Activated effector memory CD4-positive, alpha-beta T cell treated with anti-CD3 and anti-CD28 coated beads, Interleukin-2, amount 50 U/mL, for 16 hours (primary cell): ENCODE measurements at regions not wholly inside any gene's neighbourhood (a gene's known extent, or its start where the extent isn't known, plus 50 kb on each side); places are given as distances from the start of the nearest gene placed in this dataset.

Source experiments
- DNase-seq: peaks from one replicate; pipeline ENCODE4 v3.0.0-alpha.2; 2020

DNA sequence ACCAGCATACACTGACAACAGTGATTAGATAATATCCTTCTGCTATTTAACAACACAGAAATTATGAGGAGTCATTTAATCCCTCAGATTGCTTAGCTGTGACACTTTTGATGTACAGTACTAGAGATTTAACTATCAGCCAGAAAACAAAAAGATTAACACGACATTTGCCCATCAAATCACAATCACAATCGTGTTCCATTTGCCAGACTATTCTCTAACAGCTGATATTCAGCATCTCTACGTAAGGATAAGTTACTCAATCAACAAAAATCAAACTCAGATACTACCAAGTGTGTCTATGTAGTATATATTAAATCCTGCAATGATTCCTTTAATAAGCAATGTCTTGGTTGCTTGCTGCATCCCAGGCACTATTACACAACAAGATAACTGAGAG lies 558.7 kb upstream of the USP15 start:
- no peak for DNase-seq

DNA sequence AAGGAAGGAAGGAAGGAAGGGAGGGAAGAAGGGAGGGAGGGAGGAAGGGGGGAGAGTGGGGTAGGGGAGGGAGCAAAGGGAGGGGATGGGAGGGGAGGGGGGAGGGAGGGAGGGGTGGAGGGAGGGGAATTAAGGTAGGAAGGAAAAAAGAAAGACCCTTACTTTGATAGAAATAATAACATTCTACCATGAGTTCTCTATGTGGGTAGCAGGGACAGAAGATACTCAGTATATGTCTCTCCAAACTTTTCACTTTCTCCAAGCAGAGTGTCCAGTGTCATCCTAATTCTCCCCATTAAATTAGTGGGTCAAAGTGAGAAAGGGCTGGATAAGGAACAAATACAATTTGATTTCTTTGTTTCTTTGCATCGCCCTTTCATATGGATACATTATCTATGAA lies 553.4 kb upstream of the USP15 start:
- no peak for DNase-seq

DNA sequence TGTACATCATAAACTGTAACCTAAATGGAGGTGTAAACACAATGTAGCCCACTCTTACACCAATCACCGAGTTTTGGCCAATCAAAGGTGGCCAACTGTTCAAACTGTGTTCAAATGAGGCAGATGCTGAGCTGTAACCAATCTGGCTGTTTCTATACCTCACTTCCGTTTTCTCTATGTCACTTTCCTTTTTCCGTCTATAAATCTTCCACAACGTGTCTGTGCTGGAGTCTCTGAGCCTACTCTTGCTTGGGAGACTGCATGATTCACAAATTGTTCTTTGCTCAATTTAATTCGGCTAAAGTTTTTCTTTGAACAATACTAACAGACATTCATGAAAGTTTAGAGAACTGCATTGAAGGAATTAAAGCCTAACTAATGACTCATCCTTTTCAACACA lies 547.1 kb upstream of the USP15 start:
- no peak for DNase-seq

DNA sequence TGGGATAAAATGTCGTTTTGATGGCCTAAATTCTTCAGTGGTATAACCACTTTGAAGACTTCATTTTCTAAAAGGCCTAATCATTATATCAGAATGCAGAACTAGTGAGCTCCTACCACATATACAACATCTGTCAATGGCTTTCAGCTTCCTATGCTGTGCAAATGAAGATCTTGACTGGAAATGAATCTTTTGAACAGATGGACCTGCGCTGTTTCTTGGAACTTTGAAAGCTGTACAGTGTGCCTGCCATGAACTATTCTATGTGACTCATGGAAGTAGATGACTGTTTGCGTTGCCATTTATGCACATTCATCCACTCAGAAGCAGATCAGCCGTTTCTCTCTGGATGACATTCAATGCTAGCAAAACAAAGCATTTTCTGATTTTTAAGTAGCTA lies 542.2 kb upstream of the USP15 start:
- DNase-seq, result no peak

DNA sequence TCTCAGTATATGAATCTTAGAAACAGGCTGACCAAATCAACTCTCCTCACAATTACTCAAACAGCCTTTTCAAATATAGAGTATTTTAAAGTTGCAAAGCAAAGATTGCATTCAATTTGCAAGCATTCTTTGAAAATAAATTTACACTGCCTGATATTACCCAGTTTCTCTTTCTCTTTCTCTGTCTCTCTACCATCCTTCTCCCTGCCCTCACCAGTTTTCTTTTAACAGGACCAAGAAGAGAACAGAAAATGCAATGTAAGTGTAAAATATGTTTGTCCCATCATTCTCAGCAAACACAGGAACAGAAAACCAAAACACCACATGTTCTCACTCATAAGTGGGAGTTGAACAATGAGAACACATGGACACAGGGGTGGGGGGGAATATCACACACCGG lies 520.3 kb upstream of the USP15 start:
- no peak for DNase-seq

DNA sequence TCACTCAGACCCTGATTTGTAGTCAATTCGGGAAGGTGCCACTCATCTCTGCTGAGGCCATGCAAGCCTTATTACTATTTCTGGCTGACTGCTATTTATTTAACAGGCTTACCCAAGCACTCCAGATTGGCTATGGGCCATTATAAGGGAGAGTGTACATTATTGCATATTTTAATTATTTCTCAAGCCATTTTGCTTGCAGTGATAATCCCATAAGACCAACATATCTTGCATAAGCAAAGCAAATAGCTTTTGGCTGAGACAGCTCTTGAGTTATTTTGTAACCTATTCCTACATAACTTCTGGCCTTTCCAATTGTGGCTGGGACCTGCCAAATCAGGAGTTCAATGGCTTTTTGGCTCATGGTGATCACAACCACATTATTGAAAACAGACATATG lies 509.6 kb upstream of the USP15 start:
- no peak for DNase-seq

DNA sequence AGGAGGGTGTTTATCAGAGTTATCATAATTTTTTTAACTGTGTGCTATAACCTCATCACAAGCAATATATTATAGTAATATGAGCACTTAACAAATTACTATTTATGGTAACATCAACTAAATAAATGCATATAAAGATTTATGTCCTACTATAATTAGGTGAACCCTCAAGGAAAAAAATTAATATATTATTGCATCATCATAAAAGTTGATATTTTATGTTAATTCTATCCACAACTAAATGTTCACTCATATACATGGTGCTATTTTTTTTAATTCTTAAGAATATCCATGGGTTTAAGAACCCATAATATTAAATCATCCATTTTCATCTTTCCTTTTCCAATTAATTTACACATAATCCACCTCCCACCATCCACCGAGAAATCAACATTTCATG lies 506.0 kb upstream of the USP15 start:
- no peak for DNase-seq

DNA sequence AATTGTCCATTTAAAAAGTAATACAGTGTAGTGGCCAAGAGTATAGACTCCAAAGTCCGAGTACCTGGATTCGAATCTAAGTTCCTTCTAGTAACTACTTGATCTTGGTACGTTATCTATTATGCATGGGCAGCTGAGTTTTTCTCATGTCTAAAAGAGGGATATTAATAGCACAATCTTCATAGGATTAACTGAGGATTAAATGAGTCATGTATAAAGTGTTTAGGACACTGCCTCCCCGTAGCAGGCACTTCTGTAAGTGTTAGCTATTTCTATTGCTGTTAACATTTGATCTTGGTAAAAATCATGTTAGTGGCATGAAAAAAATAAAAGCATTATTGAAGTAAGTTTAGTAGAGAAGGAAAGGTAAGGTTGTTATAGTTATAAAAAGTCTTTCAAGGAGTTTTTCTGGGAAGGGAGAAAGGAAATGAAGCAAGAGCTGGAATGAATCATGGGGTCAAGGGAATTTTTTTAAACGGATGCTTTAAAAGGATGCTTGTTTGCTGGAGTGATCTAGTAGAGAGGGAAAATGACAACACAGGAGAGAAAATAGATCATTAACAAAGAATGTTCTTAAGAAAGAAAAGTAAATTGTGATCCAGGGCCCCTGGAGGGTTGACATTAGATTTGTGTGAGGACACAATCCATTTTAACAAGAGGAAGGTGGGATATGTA lies 502.2 kb upstream of the USP15 start:
- no peak for DNase-seq

DNA sequence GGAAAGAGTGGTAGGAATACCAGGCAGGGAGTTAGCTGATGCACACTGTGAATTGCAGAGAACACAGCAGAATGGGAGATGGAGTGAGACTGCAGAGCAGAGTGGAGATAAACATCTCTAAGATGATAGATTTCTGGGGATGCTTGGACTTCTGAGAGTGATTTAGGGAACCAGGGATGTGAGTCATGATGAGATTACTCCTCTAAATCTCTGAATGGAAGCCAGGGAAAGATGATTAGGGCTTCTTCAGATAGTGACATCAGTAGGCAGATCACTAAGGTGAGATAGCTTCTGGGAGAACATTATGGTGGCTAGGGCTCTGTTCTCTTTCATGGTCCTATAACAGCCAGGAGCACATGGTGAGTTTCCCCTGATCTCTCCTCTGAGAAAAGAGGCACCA lies 501.5 kb upstream of the USP15 start:
- no peak for DNase-seq

DNA sequence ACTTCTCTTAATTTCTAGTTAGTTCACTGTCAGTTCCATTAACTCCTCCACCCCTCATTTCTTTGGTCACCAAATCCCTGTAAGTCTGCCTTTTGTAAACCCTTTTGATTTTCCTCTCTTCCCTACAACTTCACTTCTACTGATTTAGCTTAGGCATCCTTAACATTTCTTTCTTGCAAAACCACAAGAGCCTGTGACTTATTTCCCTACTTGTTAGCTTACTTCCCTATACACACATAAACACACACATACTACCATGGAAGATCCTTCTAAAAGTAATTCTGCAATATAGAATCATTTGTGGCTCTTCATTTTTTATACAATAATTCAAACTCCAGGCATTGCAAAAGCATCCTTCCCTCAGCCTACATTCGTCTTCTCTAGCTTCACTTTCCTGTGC lies 494.3 kb upstream of the USP15 start:
- no peak for DNase-seq

DNA sequence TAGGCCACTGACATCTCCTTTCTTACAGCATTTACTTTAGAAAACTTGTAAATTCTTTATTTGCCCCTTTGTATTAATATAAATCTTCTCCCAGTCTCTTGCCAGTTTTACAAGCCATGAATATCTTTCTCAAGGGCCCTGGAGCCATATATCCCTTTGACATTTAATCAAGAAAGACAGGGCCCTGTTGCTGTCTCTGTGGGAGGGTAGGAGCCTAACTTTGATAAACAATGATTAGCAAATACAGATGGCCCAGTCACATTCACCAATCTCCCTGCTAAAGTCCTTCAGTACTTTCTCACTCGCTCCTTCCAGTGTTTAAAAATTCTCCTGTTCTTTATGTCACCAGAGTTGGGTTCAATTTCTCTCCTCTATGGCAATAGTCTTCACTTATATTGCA lies 479.8 kb upstream of the USP15 start:
- no peak for DNase-seq

DNA sequence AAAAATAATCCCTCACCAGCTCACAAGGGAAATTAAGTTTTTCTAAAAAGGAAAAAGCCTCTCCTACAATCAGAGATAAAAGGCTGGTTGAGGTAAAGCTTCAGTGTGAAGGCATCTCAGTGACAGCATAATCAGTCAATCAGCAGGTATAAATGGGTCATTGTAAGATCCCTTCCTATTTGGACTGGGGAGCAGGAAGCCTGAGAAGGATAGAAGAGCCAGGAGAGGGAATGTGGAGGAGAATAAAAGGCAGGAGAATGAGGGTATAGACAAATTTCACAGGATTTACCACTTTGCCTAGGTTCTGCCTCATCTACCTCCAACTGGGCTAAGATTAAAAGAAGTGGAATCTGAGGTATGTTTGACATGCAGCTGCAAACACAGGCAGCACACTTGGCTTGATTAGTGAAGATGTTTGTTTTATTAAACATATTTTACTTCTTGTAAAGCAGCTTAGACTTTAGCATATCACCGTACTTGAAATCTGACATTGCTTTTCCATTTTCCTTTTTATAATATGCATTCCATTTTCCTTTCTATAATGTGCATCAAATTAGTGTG lies 479.1 kb upstream of the USP15 start:
- no peak for DNase-seq

DNA sequence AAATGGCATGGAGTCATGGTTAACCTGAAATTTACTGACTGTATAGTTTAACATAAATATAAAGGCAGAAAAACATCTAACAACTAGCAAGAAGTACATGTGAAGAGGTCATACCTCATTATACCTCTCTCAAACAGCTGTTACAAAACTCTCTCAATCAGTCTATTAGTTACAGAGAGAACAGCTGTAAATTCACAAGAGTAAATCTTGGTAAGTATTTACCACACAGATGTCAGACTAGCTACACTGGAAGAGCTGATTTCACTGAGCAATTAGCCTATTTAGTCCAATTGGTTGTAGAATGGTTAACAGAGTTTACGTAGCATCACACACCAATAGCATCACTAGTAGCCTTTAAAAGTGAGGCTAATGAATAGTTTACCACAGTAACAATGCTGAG lies 463.4 kb upstream of the USP15 start:
- no peak for DNase-seq

DNA sequence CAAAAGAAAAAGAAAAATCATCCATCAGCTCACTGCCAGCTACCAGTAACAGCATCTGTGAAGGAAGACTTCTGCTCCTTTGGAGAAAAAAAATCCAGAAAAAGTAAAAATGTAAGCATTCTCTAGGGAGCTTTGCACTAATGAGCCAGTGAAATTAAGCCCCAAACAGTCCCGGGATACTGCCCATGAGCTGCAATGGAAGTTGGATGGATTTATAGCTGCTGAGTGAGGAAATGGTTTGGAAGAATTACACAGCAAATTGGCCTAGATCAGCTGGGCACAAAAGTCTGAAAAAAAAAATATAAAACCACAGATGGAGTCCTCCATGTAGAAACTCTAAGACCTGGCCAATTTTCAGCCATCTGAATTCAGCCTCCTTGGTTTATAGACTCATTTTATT lies 462.9 kb upstream of the USP15 start:
- DNase-seq, result no peak

DNA sequence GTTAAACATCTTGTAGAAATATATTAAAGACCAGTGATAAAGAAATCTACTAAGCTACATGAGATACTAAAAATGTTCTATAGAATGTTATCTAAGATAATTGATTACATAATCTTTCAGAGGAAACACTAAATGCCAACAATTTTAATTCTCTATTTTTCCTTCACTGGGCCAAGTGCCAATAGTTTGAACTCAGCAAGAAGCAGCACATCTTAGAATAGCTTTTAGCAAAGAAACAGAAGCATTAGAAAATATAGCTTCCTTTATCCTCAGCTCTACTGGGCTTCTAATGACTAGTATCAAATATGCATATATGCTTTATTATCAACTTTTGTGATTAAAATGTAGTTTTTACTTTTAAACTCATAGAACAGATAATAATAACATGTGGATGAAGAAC lies 461.4 kb upstream of the USP15 start:
- no peak for DNase-seq

DNA sequence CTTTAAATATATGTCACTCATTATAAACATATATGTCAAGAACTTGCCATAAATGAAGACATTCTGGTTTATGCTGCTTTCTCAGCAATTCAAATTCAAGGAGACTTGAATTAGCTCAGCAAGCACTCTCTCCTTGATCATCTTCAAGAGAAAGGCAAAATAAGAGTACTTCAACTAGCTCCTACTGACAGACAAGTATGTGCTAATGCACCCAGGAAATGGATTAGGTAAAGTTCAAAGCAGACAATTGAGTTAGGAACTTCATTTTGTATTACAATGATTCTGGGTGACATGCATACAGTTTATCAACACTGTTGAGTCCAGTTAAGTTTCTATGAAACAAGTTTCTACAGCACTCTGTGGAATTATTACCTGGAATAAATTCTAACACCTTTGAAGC lies 455.9 kb upstream of the USP15 start:
- DNase-seq, result no peak

DNA sequence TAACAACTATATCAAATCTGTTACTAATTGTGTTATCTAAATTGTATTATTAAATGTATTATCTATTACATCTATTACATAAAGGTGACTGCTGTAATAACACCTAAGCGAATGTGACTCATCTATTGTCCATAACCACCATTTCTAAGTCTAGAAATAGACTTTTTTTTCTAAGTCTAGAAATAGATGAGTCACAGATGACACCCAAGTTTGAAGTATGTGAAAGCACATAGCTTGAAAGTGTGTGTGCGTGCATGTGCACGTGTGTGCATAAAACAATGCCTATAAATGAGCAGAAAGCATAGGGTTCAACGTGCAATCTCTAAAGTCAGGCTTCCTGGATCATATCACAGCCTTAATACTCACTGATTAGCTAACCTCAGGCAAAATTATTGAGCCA lies 451.3 kb upstream of the USP15 start:
- no peak for DNase-seq

DNA sequence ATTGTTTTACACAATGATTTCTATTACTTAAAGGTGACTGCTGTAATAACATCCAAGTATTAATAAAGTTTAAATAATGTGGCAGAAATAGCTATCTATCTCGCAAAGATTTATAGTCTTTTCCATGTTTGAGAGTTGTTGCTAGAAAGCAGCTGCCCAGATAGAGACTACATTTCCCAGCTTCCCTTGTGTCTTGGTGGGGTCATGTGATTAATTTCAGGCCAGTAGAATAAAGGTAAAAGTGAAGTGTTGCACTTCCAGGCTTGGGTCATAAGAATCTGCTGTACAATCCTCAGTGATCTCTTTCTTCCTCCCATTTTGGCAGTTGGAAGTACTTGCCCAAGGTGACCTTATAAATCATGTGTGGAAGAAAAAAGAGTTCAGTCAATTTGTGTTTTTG lies 449.7 kb upstream of the USP15 start:
- no peak for DNase-seq

DNA sequence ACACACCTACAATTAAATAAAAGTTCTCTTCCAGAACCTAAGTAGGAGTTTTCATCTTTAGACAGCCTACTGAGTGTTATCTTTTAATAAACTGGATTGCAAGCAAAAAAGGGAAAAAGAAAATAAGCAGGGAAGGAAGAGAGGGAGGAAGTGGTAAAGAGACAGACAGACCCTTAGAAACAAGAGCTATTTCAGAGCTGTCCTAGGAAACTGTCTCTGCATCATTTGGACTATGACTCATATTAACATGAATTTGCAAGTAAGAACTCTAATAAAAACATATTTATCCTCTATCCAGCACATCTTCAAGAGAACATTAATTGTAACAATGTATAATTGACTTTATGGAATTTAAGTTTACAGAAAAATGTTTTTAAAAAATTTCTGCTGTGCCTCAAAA lies 438.8 kb upstream of the USP15 start:
- no peak for DNase-seq

DNA sequence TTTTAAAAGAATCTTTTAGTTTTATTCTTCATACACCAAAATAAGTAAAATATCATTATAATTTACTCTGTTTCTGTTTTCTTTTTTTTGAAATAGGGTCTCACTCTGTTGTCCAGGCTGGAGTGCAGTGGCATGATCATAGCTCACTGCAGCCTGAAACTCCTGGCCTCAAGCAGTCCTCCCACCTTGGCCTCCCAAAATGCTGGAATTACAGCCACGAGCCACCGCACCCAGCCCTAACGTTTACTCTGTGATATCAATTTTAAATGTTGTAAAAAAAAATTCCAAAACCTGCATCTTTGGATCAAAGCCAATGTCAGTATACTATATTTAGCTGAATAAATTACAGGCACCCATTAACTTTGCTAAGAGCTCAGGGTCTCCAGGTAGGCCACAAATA lies 437.1 kb upstream of the USP15 start:
- no peak for DNase-seq

DNA sequence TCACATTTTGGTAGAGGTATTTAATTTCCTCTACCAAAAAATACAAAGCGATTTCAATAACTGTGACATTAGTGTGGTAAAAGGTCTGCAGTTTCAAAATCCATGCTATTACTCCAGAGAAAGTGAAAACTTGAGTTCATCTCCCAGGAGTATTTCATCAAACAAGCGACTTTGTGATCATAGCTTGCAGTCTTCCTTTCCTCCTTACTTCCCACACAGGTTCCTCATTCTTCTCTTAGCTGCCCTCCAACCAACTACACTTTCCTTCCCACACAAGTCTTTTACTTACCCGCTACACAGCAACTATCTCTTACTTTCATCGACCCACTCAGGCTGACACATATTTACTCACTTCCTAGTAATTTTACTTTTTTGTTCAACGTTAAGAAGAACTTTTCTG lies 413.4 kb upstream of the USP15 start:
- no peak for DNase-seq

DNA sequence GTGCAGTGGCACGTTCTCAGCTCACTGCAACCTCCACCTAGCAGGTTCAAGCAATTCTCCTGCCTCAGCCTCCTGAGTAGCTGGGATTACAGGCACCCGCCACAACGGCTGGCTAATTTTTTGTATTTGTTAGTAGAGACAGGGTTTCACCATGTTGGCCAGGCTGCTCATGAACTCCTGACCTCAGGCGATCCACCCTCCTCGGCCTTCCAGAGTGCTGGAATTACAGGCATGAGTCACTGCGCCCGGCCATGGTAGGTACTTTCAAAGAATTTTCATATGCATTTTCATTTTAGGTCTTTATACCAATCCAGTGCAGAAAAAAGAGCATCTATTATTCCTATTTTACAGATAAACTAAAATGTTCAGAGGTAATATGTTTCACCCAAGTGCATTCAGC lies 411.3 kb upstream of the USP15 start:
- DNase-seq, result no peak

DNA sequence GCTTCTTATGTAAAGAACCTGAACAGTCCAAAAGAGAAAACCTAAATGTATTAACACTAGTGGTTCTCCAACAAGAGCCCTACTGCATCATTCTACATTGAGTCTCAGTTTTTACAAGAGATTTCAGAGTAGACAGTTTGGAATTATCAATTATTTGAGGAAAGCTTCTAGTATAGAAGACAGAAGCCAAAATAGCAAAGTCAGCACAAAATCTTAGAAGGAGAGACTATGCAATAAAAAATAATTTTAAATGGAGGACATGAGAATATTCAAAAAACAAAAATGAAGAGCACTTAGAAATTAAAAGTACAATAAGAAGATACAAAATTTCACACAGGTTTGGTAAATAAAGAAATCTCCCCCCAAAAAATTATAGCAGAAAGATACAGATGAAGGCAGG lies 406.3 kb upstream of the USP15 start:
- no peak for DNase-seq

DNA sequence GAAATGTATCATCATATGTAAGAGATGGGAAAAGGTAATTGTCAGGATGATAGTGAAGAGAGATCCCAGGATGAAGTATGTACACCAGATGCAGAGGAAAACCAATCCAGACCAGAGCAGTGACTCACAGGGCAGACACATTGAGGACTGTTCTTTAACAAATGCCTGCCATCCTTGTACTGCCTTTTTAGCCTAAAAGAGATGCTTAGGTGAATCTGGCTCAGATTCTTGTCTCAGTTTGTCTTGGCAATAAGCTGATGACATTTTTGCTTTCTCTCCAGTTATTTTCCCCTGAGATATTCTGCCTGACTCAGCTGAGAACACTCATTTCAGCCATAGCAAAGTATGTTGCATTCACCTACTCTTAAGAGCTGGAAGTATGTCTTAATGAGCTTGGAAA lies 405.3 kb upstream of the USP15 start:
- DNase-seq, result no peak

DNA sequence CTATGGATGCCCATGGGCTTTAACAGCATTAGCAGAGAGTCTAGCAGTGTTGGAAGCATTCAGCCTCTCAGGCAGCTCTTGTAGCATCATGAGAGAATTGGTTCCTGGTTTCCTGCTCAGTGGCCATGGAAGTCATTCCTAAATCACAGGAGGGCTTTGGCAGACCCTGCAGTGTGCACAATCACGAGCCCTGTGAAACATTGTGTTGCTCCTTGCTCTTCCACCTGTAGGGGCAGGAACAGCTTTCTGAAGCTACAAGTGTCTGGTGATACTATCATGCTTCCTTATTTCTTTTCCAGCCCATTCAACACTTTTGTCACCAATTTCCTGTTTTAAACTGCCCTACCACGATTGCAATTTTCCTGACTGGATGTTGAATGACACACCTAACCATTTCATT lies 402.2 kb upstream of the USP15 start:
- no peak for DNase-seq

DNA sequence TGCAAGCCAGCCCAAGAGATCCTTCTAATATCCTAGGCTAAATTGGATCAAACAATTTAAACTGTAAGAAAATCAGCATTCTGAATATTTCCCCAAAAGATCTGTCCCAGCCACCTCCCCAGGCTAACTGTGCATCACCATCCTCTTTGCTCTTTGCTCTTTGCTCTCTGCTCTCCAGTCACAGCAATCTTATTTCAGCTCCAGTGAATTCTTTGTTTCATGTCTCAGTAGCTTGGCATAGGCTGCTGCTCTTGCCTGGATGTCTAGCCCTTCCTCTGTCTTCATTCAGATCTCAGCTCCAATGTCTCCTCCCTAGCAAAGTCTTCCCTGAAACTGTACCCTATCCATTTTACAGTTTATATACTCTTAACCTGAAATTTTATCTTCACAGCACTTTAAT lies 399.8 kb upstream of the USP15 start:
- DNase-seq, result no peak
